ENCODE measurements at regions not wholly inside any gene's neighbourhood (a gene's known extent, or its start where the extent isn't known, plus 50 kb on each side); places are given as distances from the start of the nearest gene placed in this dataset.

DNA sequence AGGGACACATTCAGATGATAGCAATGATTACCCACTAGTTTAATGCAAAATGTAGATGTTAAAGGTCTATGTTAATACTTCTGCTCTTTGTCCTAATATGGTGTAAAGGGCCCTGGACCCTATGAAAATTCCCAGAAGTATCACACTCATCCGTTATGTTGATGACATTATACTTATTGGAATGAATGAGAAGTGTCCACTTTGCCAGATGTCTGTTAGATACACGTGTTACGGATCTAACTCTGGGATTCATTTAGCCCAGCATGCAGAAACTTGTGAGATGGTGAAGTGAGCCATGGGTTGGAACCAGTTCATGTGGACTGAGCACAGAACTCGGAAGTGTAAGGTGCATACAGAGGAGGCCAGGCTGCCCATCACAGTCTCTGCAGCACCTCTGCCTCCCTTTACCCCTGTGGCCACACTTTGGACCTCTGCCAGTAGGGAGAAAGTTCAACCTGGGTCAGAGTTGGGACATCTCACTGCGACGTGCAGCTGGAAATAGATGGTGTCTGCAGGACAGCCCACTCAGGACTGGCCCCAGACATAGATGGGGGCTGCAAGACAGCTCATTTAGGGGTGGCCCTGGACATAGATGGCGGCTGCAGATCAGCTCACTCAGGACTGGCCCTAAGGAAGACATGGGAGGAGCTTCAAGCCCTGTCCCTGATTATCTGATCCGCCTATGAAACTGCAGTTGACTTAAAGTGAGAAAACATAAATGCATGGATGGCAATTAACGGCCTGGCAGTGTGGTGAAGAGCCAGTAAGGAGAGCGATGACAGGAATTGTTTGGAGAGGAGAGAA is 71.2 kb upstream of the THBS2 start:
- intact Hi-C loops (cut with DNase I; ENCODE audit: low total_unique reads): loop anchor here (10.0 kb wide), 2 partner anchors 370 to 430 kb away; no protein-coding TSS in a partner anchor
- no peak overlapping the region for H3K4me3 ChIP-seq
- H3K27ac ChIP-seq: no peak overlapping the region
- no peaks in the 10 kb centered on the region for H3K27me3 ChIP-seq
- H3K36me3 ChIP-seq: no peaks in the 10 kb centered on the region
- peaks cover 0 to 11% (median 0%) of the 10 kb centered on the region in 4 donors for H3K4me1 ChIP-seq
- H3K9me3 ChIP-seq: no peaks in the 10 kb centered on the region
- no peak for DNase-seq
- TF ChIP-seq, protein P1, sequence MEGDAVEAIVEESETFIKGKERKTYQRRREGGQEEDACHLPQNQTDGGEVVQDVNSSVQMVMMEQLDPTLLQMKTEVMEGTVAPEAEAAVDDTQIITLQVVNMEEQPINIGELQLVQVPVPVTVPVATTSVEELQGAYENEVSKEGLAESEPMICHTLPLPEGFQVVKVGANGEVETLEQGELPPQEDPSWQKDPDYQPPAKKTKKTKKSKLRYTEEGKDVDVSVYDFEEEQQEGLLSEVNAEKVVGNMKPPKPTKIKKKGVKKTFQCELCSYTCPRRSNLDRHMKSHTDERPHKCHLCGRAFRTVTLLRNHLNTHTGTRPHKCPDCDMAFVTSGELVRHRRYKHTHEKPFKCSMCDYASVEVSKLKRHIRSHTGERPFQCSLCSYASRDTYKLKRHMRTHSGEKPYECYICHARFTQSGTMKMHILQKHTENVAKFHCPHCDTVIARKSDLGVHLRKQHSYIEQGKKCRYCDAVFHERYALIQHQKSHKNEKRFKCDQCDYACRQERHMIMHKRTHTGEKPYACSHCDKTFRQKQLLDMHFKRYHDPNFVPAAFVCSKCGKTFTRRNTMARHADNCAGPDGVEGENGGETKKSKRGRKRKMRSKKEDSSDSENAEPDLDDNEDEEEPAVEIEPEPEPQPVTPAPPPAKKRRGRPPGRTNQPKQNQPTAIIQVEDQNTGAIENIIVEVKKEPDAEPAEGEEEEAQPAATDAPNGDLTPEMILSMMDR (IDR thresholded peaks at IDR 0.05): no peak

DNA sequence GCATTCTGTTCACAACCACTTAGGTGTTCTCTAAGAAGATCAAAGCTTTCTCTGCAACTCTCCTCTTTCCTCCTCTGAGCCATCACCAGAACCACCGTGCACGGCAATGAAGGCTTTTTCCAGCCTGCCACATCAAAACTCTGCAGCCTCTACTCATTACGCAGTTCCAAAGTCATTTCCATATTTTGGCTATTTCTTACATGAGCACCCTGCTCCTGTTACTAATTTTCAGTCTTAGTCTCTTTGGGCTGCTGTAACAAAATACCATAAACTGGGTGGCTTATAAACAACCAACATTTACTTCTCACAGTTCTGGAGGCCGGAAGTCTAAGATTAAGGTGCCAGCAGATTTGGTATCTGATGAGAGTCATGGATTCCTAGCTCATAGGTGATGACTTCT is 70.4 kb upstream of the THBS2 start:
- DNase-seq: no peak
- intact Hi-C loops (cut with DNase I; ENCODE audit: low total_unique reads): loop anchor here (10.0 kb wide), 2 partner anchors 369 to 429 kb away; no protein-coding TSS in a partner anchor
- no peak overlapping the region for H3K4me3 ChIP-seq
- H3K4me1 ChIP-seq: peaks cover 0 to 19% (median 0%) of the 10 kb centered on the region in 4 donors
- H3K27ac ChIP-seq: no peak overlapping the region
- H3K9me3 ChIP-seq: no peaks in the 10 kb centered on the region
- TF ChIP-seq, protein P1 (IDR thresholded peaks at IDR 0.05): no peak
- H3K36me3 ChIP-seq: no peaks in the 10 kb centered on the region
- H3K27me3 ChIP-seq: no peaks in the 10 kb centered on the region

DNA sequence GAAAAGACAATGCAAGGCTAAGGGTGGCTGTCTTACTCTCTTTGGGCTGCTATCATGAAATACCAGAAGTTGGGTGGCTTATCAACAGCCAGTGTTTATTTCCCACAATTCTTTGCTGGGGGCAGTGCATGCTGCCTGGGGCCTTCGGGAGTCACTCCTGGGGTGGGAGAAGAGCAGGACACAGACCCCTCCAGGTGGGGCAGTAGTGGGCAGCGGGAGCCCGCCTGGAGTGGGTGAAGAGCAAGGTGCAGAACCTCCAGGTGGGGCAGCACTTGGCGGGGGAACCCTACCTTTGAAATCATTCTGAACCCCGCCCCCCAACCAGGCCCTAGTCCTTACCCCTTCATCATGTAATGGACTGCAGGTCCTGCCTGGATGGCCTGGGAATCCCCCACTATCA is 69.6 kb upstream of the THBS2 start:
- H3K36me3 ChIP-seq: no peaks in the 10 kb centered on the region
- H3K9me3 ChIP-seq: no peaks in the 10 kb centered on the region
- H3K27ac ChIP-seq: no peak overlapping the region
- no peak for DNase-seq
- TF ChIP-seq, protein P1 (IDR thresholded peaks at IDR 0.05): no peak
- peaks cover 0 to 19% (median 0%) of the 10 kb centered on the region in 4 donors for H3K4me1 ChIP-seq
- no peak overlapping the region for H3K4me3 ChIP-seq
- no peaks in the 10 kb centered on the region for H3K27me3 ChIP-seq
- intact Hi-C loops (cut with DNase I; ENCODE audit: low total_unique reads): loop anchor here (10.0 kb wide), 2 partner anchors 368 to 428 kb away; no protein-coding TSS in a partner anchor

DNA sequence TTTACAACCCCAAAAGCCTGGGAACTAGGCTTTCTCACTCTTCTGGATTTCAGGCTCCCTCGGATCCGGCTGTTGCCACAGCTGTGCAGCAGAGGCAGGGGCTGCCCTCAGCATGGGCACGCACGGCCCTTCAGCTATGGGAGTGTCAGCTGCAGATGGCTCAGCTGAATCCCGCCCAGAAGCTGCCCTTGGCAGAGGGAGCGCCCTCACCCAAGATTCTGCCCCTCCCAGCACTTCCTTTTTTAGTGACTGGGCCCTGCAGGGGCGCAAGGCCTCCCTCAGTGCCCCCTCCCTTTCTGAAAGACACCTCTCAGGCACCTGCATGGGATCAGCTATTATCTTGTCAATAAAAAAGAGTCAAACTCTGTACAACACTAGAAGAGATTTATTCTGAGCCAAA is 67.9 kb upstream of the THBS2 start:
- TF ChIP-seq, protein P1 (IDR thresholded peaks at IDR 0.05): no peak
- DNase-seq: no peak
- no peaks in the 10 kb centered on the region for H3K27me3 ChIP-seq
- H3K36me3 ChIP-seq: no peaks in the 10 kb centered on the region
- peak overlapping the region in 1 of 2 donors; percentile 72 for H3K27ac ChIP-seq
- intact Hi-C loops (cut with DNase I; ENCODE audit: low total_unique reads): loop anchor here (10.0 kb wide), 2 partner anchors 367 to 427 kb away; no protein-coding TSS in a partner anchor
- H3K4me1 ChIP-seq: peaks cover 0 to 19% (median 0%) of the 10 kb centered on the region in 4 donors
- no peak overlapping the region for H3K4me3 ChIP-seq
- no peaks in the 10 kb centered on the region for H3K9me3 ChIP-seq

DNA sequence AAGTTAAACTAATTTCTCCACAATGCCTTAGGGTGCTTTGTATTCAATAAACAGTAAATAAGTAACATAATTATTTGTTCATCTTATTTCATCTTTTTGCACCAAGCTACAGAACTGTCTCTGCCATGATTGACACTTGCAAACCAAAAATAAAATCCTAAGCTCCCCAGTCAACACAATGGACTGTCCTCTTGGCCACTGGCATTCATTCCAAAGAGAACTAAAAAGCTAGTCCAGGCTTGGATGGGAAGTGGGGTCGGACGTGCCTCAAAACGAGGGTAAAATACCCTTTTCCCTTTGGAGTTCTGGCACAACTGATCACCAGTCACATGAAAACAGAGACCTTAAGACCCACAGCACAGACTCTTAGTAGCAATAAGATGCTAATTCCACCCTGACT is 66.4 kb upstream of the THBS2 start:
- Histone ChIP-seq H3K36me3 (no peaks in the 10 kb centered on the region), H3K4me1 (peaks cover 0 to 19% (median 0%) of the 10 kb centered on the region in 4 donors), H3K4me3 (peak overlapping the region; percentile 23 to 40), H3K27me3 (no peaks in the 10 kb centered on the region), H3K9me3 (no peaks in the 10 kb centered on the region), H3K27ac (peak overlapping the region; percentile 70 to 72)
- intact Hi-C loops (cut with DNase I; ENCODE audit: low total_unique reads): loop anchor here (10.0 kb wide), 2 partner anchors 365 to 425 kb away; no protein-coding TSS in a partner anchor
- TF ChIP-seq, protein P1 (IDR thresholded peaks at IDR 0.05): no peak
- no peak for DNase-seq

All from tibial artery (tissue), 4 donors.